Upper lobe of left lung (tissue), 4 donors: ENCODE measurements at regions not wholly inside any gene's neighbourhood (a gene's known extent, or its start where the extent isn't known, plus 50 kb on each side); places are given as distances from the start of the nearest gene placed in this dataset.

Experiments used
- POLR2AphosphoS5 ChIP-seq, 2 donors: sonication (generic); formaldehyde crosslinking; IDR thresholded peaks; one replicate each; pipeline ENCODE4 v1.5.1; 2017; ENCODE audit warnings: antibody characterized with exemption in 2 of 2
- TF ChIP-seq, protein P1 (sequence below), 6 experiments: fragments of 450-650 bp in 4 of 6; fragments of 200-600 bp in 2 of 6; sonication (generic) in 2 of 6; IDR thresholded peaks; one replicate each; pipeline ENCODE4 v1.5.1; 2016 to 2019; ENCODE audit warnings: antibody characterized with exemption in 6 of 6

DNA sequence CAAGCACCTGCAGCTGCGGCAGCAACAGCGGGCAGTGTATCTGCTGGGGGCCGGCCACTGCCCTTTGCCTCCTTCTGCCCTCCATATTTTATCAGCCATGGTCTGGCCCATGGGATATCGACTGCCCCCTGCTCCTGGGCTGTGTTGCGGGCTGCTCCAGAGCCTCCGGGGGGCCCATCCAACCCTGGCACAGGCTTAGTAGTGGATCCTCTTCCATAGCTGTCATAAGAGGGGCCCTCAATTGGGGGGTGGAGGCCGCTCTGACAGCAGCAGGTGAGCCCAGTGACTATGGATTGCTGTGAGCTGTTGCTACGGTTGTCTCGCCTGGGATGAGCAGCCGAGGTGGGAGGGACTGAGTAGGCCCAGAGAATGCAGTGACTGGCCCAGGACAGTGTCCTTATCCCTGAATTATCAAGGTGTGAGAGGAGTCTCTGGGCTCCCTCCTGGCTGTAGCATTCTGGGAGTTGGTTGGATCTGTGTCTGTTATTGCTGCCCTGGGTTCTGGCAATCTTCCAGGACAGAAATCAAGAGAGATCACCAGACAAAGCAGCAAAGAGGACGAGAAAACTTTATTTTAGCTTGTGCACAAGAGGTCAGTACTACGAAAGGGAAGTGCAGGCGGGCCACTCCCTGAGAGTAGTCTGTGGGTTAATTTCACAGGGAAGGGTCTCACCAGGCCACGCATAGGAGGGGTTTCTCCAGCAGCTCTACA is 145.1 kb downstream of the ASB1 start:
- TF ChIP-seq, protein P1, sequence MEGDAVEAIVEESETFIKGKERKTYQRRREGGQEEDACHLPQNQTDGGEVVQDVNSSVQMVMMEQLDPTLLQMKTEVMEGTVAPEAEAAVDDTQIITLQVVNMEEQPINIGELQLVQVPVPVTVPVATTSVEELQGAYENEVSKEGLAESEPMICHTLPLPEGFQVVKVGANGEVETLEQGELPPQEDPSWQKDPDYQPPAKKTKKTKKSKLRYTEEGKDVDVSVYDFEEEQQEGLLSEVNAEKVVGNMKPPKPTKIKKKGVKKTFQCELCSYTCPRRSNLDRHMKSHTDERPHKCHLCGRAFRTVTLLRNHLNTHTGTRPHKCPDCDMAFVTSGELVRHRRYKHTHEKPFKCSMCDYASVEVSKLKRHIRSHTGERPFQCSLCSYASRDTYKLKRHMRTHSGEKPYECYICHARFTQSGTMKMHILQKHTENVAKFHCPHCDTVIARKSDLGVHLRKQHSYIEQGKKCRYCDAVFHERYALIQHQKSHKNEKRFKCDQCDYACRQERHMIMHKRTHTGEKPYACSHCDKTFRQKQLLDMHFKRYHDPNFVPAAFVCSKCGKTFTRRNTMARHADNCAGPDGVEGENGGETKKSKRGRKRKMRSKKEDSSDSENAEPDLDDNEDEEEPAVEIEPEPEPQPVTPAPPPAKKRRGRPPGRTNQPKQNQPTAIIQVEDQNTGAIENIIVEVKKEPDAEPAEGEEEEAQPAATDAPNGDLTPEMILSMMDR (IDR thresholded peaks at IDR 0.05), result no peak
- no peak for TF ChIP-seq POLR2AphosphoS5 (IDR thresholded peaks at IDR 0.05)
